ENCODE measurements at regions not wholly inside any gene's neighbourhood (a gene's known extent, or its start where the extent isn't known, plus 50 kb on each side); places are given as distances from the start of the nearest gene placed in this dataset.
A peak's percentile ranks its signal among the peaks of the same experiment; 100 is the strongest.

DNA sequence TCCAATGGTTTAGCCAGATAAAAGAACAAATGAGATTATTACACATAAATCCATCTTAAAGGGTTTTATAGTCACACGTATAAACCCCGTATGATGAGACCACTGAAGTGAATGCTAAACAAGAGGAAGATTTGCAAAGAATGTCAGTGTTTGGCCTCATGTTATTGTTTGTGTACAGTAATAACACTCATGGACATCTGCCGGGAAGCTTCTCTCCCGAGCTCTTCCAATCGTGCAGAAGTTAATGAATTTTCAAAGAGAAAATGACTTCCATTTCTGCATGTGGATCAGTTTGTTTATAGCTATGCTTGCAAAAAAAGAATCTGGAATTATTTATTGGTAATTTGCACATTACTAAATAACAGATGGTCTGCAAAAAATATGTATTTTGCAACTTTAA lies 88.5 kb upstream of the APCDD1 start:
- no peak for DNase-seq

GRCh38 chr18:10367836-10368235 lies 86.6 kb upstream of the APCDD1 start:
- no peak for DNase-seq

GRCh38 chr18:10368456-10369453 lies 85.7 kb upstream of the APCDD1 start:
- DNase-seq, result no peak

- no peak for DNase-seq
These were observed 83.7 kb upstream of the APCDD1 start for GRCh38 chr18:10370716-10371115.

- no peak for DNase-seq
These were observed 83.3 kb upstream of the APCDD1 start for GRCh38 chr18:10371165-10371564.

GRCh38 chr18:10374195-10374594 lies 80.2 kb upstream of the APCDD1 start:
- no peak for DNase-seq

DNA sequence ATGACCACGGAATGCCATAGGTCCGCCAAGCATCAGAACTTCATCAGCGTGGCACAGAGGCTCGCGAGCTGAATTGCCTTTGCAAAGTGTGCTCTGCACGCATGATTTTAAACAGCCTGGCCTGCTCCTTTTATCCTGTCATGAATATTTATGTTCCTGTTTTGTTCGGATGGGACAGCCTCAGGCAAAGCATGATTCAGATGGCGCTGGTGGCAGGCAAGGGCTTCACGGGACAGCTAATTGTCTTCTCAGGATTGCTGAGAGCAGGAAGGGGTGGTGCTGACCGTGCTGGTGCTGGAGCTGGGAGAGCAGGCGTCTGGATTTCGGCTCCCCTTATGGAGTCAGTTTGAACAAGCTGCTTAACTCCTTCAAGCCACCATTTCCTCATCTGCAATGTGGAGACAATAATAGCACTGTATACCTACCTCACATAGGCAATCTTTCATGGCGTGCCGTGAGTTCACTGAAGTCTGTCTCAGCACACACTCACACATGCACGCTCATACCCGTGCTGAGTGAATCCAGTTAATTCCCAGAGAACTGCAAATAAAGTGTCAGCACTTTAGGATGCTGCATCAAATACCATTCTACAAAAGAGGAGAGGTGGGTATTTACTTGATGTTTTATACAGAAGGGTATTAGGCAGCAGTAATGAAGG lies 79.7 kb upstream of the APCDD1 start:
- no peak for DNase-seq

DNA sequence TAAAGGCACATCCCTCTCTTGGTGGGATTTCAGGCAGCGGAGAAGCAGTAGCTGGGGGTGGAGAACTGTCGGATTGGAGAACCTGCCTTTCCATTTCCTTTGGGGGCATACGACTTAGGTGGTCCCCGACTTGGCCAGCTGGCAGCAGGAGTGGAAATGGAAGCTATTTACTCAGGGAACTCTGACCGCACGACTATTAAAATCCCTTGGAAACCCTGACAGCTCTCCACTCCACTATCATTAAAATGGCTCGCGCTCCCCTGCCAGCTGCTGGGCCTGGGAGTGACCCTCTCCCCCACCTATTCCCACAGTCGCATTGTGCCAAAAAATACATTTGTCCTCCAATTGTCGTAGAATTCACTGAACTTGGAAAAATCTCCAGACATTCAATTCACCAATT lies 77.7 kb upstream of the APCDD1 start:
- DNase-seq, result no peak

DNA sequence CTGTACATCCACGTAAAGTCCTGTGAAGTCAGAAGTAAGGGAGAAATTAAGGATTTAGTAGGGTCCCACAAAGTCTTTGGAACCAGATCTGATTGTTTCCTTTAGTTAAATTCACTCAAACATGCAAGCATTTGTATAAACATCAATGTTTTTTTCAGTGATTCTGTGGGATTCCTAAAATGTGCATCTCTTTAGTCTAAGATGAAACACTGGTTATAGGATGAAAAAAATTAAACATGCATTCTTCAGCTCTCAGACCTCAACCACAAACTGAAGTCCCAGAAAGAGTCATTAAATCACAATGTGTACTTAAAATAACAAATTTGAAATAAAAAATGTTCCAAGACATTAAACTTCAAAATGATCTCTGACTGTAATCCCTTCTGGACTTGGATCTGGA lies 76.5 kb upstream of the APCDD1 start:
- no peak for DNase-seq

DNA sequence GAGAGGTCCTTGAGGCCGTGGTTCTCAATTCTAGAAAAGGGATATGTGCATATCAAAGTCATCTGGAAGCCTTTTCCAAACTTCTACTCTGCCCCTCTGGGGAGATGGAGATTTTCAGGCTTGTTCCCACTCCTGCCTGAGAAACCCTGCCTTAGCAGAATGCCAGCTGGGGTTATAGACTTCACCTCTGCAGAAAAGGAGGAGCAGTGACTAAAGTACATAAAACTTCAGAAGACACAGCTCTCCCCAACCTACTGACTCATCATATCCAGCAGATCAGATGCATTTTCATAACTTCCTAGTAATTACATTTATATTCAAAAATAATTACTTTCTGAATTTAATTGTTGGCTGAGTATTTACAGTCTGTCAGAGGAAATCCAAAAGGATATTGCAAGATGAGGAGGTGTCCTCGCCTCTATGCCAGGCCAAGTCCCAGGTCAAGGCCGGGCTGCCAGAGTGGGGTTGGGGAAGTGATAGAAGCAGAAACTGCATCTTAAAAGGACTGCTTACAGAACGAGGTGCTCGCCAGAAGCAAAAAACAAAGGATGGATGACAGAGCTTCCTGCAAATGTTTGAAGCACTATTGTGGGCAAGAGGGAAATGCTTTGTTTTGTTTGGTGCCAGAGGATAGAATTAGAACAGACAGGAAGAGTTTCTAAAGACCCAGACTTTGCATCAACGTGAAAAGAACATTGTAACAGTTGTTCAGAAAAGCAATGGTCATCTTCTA lies 75.6 kb upstream of the APCDD1 start:
- no peak for DNase-seq

DNA sequence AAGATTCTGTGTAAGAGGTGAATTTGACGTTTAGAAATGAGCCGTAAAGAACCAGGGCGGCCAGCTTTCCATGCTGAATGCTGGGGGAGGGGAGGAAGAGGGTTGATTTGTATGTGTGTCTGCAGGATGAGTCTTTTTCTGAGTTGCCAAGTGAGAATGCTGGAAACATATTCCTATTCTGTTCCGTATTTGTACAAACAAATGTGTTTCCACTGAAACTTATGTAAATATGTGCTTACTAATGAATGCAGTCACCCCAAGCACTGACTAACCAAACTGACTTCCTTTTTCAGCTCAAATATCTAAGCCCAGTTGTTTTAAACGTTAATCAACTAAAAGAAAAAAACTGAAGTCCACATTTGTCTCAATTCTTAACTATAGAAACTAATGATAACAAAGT lies 74.9 kb upstream of the APCDD1 start:
- DNase-seq, result no peak

DNA sequence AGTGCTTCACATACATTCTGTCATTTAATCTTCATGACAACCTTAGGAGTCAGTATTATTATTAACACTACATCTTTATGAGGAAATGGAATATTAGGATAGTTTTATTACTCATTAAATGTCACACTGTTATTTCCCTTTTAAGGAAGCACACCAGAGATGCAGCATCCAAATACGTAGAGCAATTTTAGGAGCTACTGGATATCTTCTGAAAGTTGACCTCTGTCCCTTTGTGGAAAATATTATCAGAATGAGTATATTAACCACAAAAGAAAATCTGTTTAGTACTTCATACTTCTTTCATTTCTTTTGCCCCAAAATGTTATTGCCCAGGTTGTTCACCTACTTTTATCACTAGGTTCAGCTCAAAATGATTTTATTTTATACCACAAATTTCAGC lies 72.9 kb upstream of the APCDD1 start:
- no peak for DNase-seq

GRCh38 chr18:10381951-10382350 lies 72.5 kb upstream of the APCDD1 start:
- no peak for DNase-seq

DNA sequence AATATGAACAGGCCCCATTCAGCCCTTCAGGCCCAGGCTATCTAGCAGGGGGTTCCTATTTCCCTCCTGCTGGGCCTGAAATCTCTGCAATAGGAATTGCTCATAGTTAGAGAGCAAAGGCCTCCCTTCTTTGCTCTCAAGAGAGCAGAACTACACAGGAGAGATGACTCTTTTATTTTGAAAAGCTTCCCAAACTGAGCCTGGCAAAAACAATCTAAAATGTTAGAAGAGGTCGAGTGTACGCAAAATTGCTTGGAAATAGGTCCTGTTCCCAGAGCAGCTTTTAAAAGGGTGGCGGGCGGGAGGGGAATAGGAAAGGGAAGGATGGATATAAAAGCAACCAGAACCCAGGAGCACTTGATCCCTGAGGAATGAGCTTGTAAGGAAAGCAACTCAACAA lies 68.4 kb upstream of the APCDD1 start:
- DNase-seq, result no peak

- no peak for DNase-seq
These were observed 67.5 kb upstream of the APCDD1 start for GRCh38 chr18:10386956-10387355.

- DNase-seq, result no peak
These were observed 67.0 kb upstream of the APCDD1 start for GRCh38 chr18:10387399-10387798.

- DNase-seq, result no peak
These were observed 66.1 kb upstream of the APCDD1 start for GRCh38 chr18:10388373-10388772.

DNA sequence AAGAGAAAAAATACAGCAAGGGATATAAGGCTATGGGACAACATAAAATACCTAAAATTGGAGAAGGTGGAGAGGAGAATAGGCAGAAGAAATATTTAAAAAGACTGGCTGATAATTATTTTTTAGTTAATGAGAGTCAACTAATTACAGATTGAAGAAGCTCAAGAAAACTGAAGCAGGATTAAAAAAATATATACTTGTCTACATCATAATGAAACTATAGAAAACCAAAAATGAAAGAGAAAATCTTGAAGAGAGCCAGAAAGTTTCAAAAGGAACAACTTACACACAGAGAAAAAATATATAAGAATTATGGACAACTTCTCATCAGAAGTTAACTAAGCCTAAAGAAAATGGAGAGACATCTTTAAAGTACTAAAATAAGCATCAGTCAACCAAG lies 62.9 kb upstream of the APCDD1 start:
- no peak for DNase-seq

- no peak for DNase-seq
These were observed 57.4 kb upstream of the APCDD1 start for GRCh38 chr18:10397004-10397403.

GRCh38 chr18:10398571-10398970 lies 55.9 kb upstream of the APCDD1 start:
- no peak for DNase-seq

DNA sequence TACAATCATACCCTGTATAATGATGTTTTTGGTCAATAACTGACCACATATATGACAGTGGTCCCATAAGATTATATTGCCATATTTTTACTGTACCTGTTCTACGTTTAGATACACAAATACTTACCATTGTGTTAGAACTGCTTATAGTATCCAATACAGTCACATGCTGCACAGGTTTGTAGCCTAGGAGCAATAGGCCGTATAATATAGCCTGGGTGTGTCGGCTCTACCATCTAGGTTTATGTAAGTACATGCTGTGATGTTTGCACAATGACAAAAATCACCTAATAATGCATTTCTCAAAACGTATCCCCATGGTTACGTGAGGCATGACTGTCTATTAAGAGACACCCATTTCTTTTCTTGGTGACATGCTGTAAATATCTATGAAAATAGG lies 55.0 kb upstream of the APCDD1 start:
- no peak for DNase-seq

DNA sequence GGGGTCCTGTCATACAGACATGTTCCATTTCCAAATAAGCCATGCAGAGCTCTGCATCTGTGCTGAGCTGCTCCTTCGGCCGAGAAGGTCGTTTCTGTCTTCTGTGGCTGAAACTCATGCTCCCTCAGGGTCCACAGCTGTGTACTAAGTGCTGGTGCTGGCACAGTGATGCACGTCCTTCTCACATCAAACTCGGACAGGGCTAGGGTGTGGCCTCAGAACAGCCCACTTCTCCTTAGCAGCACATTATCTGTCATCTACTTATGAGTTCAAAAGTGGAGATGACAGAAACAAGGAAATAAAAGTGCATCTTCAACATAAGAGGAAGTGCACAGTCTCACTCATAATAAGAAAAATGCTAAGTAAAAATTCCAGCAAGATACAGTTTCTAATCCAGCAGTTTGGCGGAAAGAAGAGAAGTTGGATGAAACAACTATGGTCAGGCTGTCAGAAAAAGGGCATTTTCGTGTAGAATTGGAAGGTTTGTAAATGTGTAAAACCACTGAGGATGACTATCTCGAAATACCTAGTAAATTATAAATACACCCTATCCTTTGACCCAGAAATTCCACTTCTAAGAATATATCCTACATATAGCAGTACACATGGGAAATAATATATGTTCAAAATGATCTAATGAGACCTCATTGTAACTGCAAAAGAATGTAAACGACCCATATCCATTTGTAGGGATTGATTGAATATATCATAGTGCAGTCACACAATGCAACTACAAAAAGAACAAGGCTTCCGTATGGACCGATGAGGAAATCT lies 53.7 kb upstream of the APCDD1 start:
- peak; percentile 12 to 54 for DNase-seq

DNA sequence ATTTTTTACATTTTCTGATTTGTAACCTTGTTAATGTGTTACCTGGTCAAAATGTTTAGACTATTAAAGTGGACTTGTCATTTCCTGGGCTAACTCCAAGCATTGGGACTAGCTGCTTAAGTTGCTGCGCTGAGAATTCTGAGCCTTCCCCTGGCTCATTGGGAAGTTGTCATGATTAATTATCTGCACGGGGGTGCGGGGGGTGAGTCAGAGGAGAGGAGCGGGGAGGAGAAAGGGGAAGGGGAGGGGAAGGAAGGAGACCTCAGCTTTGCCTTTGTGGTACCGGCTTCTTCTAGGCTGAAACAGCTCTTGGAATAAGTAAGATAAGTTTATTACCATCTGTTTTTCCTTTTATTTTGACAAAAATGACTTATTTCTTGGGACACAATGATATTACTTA lies 52.9 kb upstream of the APCDD1 start:
- DNase-seq, result peak in 1 of 2 donors; percentile 30

Data from CD4-positive, alpha-beta T cell treated with Interferon alpha-2 for 1 hour (primary cell).